Activated CD8-positive, alpha-beta T cell treated with anti-CD3 and anti-CD28 coated beads, Interleukin-2, amount 10 ng/mL, durations not matched to agents 7 days and 5 days (primary cell): ENCODE measurements at regions not wholly inside any gene's neighbourhood (a gene's known extent, or its start where the extent isn't known, plus 50 kb on each side); places are given as distances from the start of the nearest gene placed in this dataset.

Experiments
- ATAC-seq: fragments of 150-1000 bp; cut with Tn5 transposase; one replicate; pipeline ENCODE4 v1.10.0; 2021; ENCODE audit warnings: moderate library complexity
- CTCF ChIA-PET: fragments of 350-600 bp; sonication (Branson Sonifier 250); formaldehyde crosslinking; loops from one replicate; lab custom pipeline; 2021; ENCODE audit warnings: antibody characterized with exemption; lab: Charles Lee
- POLR2A ChIA-PET: fragments of 350-600 bp; sonication (Branson Sonifier 250); formaldehyde crosslinking; loops from one replicate; lab custom pipeline; 2021; ENCODE audit warnings: antibody characterized with exemption; lab: Charles Lee
- DNase-seq: peaks from one replicate; pipeline ENCODE4 v3.0.0-alpha.2; 2020
- H3K27ac Mint-ChIP-seq: one replicate; pipeline ENCODE4 v1.8.0; 2021; ENCODE audit warnings: mild to moderate bottlenecking, mixed read lengths
- H3K27me3 Mint-ChIP-seq: one replicate; pipeline ENCODE4 v1.8.0; 2021; ENCODE audit warnings: low read depth, mixed read lengths
- H3K36me3 Mint-ChIP-seq: one replicate; pipeline ENCODE4 v1.8.0; 2021; ENCODE audit warnings: low read depth, mixed read lengths
- H3K4me1 Mint-ChIP-seq: one replicate; pipeline ENCODE4 v1.8.0; 2021; ENCODE audit warnings: low read depth, mixed read lengths
- H3K4me3 Mint-ChIP-seq: one replicate; pipeline ENCODE4 v1.8.0; 2021; ENCODE audit warnings: mild to moderate bottlenecking, mixed read lengths
- H3K9me3 Mint-ChIP-seq: one replicate; pipeline ENCODE4 v1.8.0; 2022; ENCODE audit warnings: mixed read lengths; ENCODE audit not compliant: insufficient read depth

DNA sequence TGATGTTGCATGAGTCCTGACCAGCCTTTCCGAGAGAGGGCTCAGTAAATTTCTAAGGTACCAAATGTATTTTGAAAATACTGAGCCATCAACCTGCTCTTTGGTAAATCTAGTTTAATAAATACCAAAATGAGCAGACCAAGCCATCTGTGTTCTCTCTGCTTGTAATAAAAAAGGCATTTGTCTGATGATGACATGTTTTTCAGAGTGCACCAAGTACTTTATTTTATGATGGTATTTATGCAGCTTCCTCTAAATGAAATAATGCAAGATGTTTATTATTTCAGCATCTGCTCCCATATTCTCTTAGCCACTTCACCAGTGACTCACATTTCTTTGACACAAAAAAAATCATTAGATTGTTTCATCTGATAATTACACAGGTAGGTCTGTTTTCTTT, 700.5 kb downstream of the TRIML1 start:
- no peak for DNase-seq
- H3K36me3 Mint-ChIP-seq: no peaks in the 10 kb centered on the region
- H3K27ac Mint-ChIP-seq: no peak overlapping the region
- CTCF ChIA-PET: no interaction called here
- H3K4me1 Mint-ChIP-seq: no peaks in the 10 kb centered on the region
- H3K27me3 Mint-ChIP-seq: no peaks in the 10 kb centered on the region
- POLR2A ChIA-PET: no interaction called here
- no peak for ATAC-seq
- H3K9me3 Mint-ChIP-seq: peaks cover 3% of the 10 kb centered on the region
- H3K4me3 Mint-ChIP-seq: no peak overlapping the region

- H3K9me3 Mint-ChIP-seq: peaks cover 3% of the 10 kb centered on the region
- CTCF ChIA-PET: no interaction called here
- no peak for ATAC-seq
- no peak overlapping the region for H3K4me3 Mint-ChIP-seq
- H3K27me3 Mint-ChIP-seq: no peaks in the 10 kb centered on the region
- no peak overlapping the region for H3K27ac Mint-ChIP-seq
- H3K4me1 Mint-ChIP-seq: no peaks in the 10 kb centered on the region
- DNase-seq: no peak
- no peaks in the 10 kb centered on the region for H3K36me3 Mint-ChIP-seq
- POLR2A ChIA-PET: no interaction called here
Observed at GRCh38 chr4:188841523-188841922, 702.3 kb downstream of the TRIML1 start.

- DNase-seq: no peak
- CTCF ChIA-PET: no interaction called here
- Mint-ChIP-seq H3K9me3 (peaks cover 30% of the 10 kb centered on the region), H3K27me3 (no peaks in the 10 kb centered on the region), H3K36me3 (no peaks in the 10 kb centered on the region), H3K4me1 (no peaks in the 10 kb centered on the region), H3K27ac (no peak overlapping the region), H3K4me3 (no peak overlapping the region)
- ATAC-seq: no peak
- POLR2A ChIA-PET: no interaction called here
Observed at GRCh38 chr4:188854436-188854835, 715.2 kb downstream of the TRIML1 start.

- no peaks in the 10 kb centered on the region for H3K4me1 Mint-ChIP-seq
- POLR2A ChIA-PET: no interaction called here
- H3K27ac Mint-ChIP-seq: no peak overlapping the region
- no peaks in the 10 kb centered on the region for H3K27me3 Mint-ChIP-seq
- no peaks in the 10 kb centered on the region for H3K36me3 Mint-ChIP-seq
- H3K9me3 Mint-ChIP-seq: peaks cover 17% of the 10 kb centered on the region
- CTCF ChIA-PET: no interaction called here
- no peak for ATAC-seq
- DNase-seq: no peak
- no peak overlapping the region for H3K4me3 Mint-ChIP-seq
Observed at GRCh38 chr4:188858696-188859095, 719.5 kb downstream of the TRIML1 start.

- peaks cover 22% of the 10 kb centered on the region for H3K9me3 Mint-ChIP-seq
- no peaks in the 10 kb centered on the region for H3K27me3 Mint-ChIP-seq
- DNase-seq: no peak
- CTCF ChIA-PET: no interaction called here
- H3K27ac Mint-ChIP-seq: no peak overlapping the region
- no peak for ATAC-seq
- H3K4me1 Mint-ChIP-seq: no peaks in the 10 kb centered on the region
- H3K36me3 Mint-ChIP-seq: no peaks in the 10 kb centered on the region
- POLR2A ChIA-PET: no interaction called here
- H3K4me3 Mint-ChIP-seq: no peak overlapping the region
Observed at GRCh38 chr4:188864741-188865140, 725.5 kb downstream of the TRIML1 start.

- peaks cover 19% of the 10 kb centered on the region for H3K9me3 Mint-ChIP-seq
- no peak overlapping the region for H3K27ac Mint-ChIP-seq
- no peaks in the 10 kb centered on the region for H3K27me3 Mint-ChIP-seq
- no peaks in the 10 kb centered on the region for H3K36me3 Mint-ChIP-seq
- H3K4me3 Mint-ChIP-seq: no peak overlapping the region
- ChIA-PET POLR2A (no interaction called here), CTCF (no interaction called here)
- H3K4me1 Mint-ChIP-seq: no peaks in the 10 kb centered on the region
- ATAC-seq (no peak), DNase-seq (no peak)
Observed at GRCh38 chr4:188867796-188868195, 728.6 kb downstream of the TRIML1 start.

DNA sequence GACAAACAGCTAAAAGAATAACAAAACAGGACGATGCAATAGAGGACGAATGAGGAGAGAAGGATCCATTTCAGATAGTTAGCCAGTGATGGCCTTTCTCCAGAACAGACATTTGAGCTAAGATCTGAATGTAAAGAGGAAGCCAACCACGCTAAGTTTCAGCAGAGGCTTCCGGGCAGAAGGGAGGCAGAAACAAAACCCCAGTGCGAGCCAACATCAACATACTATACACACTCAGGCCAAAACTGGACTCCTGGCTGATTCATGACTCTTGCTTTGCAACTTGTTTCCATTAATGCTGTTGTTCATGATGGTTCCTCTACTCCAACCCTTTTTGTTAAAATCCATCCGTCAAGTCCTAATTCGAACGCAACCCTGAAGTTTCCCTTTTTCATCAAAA, 730.3 kb downstream of the TRIML1 start:
- H3K4me3 Mint-ChIP-seq: no peak overlapping the region
- ATAC-seq (no peak), DNase-seq (no peak)
- H3K27ac Mint-ChIP-seq: no peak overlapping the region
- H3K27me3 Mint-ChIP-seq: no peaks in the 10 kb centered on the region
- ChIA-PET POLR2A (no interaction called here), CTCF (no interaction called here)
- peaks cover 13% of the 10 kb centered on the region for H3K9me3 Mint-ChIP-seq
- H3K36me3 Mint-ChIP-seq: no peaks in the 10 kb centered on the region
- no peaks in the 10 kb centered on the region for H3K4me1 Mint-ChIP-seq

DNA sequence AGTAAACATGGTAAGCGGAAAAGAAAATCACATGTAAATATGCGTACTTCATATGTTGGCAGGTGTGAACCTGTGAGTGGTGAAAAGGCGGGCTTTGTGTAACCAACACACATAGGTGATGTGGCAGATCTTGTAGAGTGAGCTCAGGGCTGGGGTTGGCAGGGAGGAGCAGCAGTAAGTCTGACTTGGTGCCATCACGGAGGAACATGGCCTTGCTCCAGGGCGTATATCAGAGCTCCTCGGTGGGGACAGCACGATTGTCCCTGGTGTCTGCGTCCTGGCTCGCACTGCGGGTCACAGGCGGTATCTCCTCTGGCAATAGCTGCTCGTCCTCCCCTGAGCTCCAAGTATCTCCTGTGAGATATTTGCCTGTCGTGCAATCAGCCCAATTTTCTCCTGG, 733.6 kb downstream of the TRIML1 start:
- no peaks in the 10 kb centered on the region for H3K4me1 Mint-ChIP-seq
- H3K27me3 Mint-ChIP-seq: no peaks in the 10 kb centered on the region
- ATAC-seq (no peak), DNase-seq (no peak)
- POLR2A ChIA-PET: no interaction called here
- H3K9me3 Mint-ChIP-seq: peaks cover 8% of the 10 kb centered on the region
- H3K36me3 Mint-ChIP-seq: no peaks in the 10 kb centered on the region
- no peak overlapping the region for H3K27ac Mint-ChIP-seq
- CTCF ChIA-PET: no interaction called here
- no peak overlapping the region for H3K4me3 Mint-ChIP-seq

DNA sequence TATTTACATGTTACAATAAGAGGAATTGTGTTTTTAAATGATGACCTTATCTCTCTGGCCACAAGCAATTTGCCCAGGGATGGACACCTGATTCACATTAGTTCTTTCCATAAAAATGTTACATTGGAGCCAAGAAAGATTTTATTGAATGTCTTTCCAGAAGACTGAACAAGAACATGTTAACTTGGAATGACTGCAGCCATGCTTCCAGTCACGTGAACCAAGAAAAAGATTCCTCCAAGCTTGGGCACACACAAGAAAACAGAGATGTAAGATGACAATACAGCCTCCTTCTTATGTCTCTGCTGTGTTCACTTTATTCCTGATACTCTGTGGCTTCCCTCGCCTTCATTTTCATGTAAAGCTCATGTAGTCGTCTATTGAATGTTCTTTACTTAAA, 737.6 kb downstream of the TRIML1 start:
- Mint-ChIP-seq H3K36me3 (no peaks in the 10 kb centered on the region), H3K4me1 (no peaks in the 10 kb centered on the region), H3K27me3 (no peaks in the 10 kb centered on the region), H3K9me3 (peaks cover 5% of the 10 kb centered on the region), H3K27ac (no peak overlapping the region), H3K4me3 (no peak overlapping the region)
- ChIA-PET CTCF (no interaction called here), POLR2A (no interaction called here)
- no peak for ATAC-seq
- no peak for DNase-seq

DNA sequence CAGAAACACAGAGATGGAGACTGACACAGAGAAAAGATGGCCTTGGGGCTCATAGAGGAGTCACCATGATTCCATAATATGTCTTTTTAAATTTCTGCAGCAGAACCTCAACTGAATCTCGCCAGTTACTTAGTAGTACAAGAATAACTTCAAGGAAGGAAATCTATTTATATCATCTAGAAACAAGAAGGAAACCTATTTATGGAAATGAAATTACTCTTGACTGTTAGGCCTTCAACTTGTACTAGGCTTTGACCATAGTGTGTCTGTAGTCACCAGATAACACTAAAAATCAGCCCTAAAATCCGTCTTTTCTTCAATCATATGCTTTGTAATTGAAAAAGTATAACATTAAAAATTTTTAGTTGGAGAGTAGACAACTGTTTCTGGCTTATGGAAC, 740.4 kb downstream of the TRIML1 start:
- Mint-ChIP-seq H3K27ac (no peak overlapping the region), H3K4me3 (no peak overlapping the region), H3K9me3 (no peaks in the 10 kb centered on the region), H3K36me3 (no peaks in the 10 kb centered on the region), H3K27me3 (no peaks in the 10 kb centered on the region), H3K4me1 (no peaks in the 10 kb centered on the region)
- ChIA-PET CTCF (no interaction called here), POLR2A (no interaction called here)
- ATAC-seq (no peak), DNase-seq (no peak)

- H3K27me3 Mint-ChIP-seq: no peaks in the 10 kb centered on the region
- H3K36me3 Mint-ChIP-seq: no peaks in the 10 kb centered on the region
- ChIA-PET CTCF (no interaction called here), POLR2A (no interaction called here)
- no peak overlapping the region for H3K4me3 Mint-ChIP-seq
- H3K27ac Mint-ChIP-seq: no peak overlapping the region
- H3K9me3 Mint-ChIP-seq: no peaks in the 10 kb centered on the region
- ATAC-seq (no peak), DNase-seq (no peak)
- H3K4me1 Mint-ChIP-seq: no peaks in the 10 kb centered on the region
Observed at GRCh38 chr4:188887905-188888304, 748.7 kb downstream of the TRIML1 start.

GRCh38 chr4:188892837-188893236, 753.6 kb downstream of the TRIML1 start:
- no peaks in the 10 kb centered on the region for H3K27me3 Mint-ChIP-seq
- H3K27ac Mint-ChIP-seq: no peak overlapping the region
- POLR2A ChIA-PET: no interaction called here
- no peaks in the 10 kb centered on the region for H3K36me3 Mint-ChIP-seq
- no peaks in the 10 kb centered on the region for H3K4me1 Mint-ChIP-seq
- CTCF ChIA-PET: no interaction called here
- H3K9me3 Mint-ChIP-seq: peaks cover 7% of the 10 kb centered on the region
- no peak for DNase-seq
- H3K4me3 Mint-ChIP-seq: no peak overlapping the region
- no peak for ATAC-seq

GRCh38 chr4:188903986-188904385, 764.7 kb downstream of the TRIML1 start:
- ATAC-seq (no peak), DNase-seq (no peak)
- H3K36me3 Mint-ChIP-seq: no peaks in the 10 kb centered on the region
- H3K27ac Mint-ChIP-seq: no peak overlapping the region
- H3K27me3 Mint-ChIP-seq: no peaks in the 10 kb centered on the region
- peaks cover 9% of the 10 kb centered on the region for H3K9me3 Mint-ChIP-seq
- no peak overlapping the region for H3K4me3 Mint-ChIP-seq
- no peaks in the 10 kb centered on the region for H3K4me1 Mint-ChIP-seq
- CTCF ChIA-PET: no interaction called here
- POLR2A ChIA-PET: no interaction called here
